Colonic mucosa (tissue), 4 donors: ENCODE measurements at regions not wholly inside any gene's neighbourhood (a gene's known extent, or its start where the extent isn't known, plus 50 kb on each side); places are given as distances from the start of the nearest gene placed in this dataset.

ENCODE experiments used
- DNase-seq: peaks from one replicate; pipeline ENCODE4 v3.0.0-alpha.2; 2020
- H3K27ac ChIP-seq: fragments of 200-600 bp; one replicate; pipeline ENCODE4 v1.8.0; 2021
- H3K27me3 ChIP-seq: fragments of 200-600 bp; one replicate; pipeline ENCODE4 v1.8.0; 2021
- H3K36me3 ChIP-seq: fragments of 200-600 bp; one replicate; pipeline ENCODE4 v1.8.0; 2021
- H3K4me1 ChIP-seq: fragments of 200-600 bp; one replicate; pipeline ENCODE4 v1.8.0; 2021; ENCODE audit warnings: mild to moderate bottlenecking
- H3K4me3 ChIP-seq: fragments of 200-600 bp; one replicate; pipeline ENCODE4 v1.8.0; 2021
- H3K9ac ChIP-seq, 2 donors: one replicate each; pipeline ENCODE4 v1.7.0; 2013; ENCODE audit warnings: control low read depth in 2 of 2, low read depth in 2 of 2, low read length in 2 of 2
- H3K9me3 ChIP-seq: fragments of 200-600 bp; one replicate; pipeline ENCODE4 v1.8.0; 2021
- CTCF ChIP-seq: fragments of 200-600 bp; IDR thresholded peaks from one replicate; pipeline ENCODE4 v1.8.0; 2022; ENCODE audit warnings: antibody characterized with exemption, mild to moderate bottlenecking
- intact Hi-C: fragments of 100-400 bp; cut with DNase I; formaldehyde crosslinking; loops from one replicate; pipeline ENCODE4 v1.14.1; 2022
- donor health status: healthy.
- donor health status: DM: no; HTN: no; CAD: no.
- donor health status: DM: no; HTN: no; CAD: no.

DNA sequence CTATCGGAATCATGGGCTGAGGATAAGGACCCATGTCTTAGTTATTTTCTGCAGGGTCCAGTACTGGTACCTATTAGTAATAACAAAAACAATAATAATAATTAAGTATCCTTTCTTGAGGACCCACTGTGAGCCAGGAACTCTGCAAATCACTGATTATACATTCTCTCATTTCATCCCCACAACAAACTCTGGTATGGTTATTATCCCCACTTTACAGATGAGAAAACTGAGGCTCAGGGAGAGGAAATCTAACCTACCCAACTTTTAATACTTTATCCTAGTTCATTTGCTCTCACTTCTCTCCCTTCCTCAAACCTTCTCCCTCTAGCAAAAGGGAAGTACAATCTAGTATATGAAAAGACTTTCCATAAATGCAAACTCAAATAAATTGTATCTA is 528.4 kb upstream of the PROK2 start:
- peaks cover 4% of the 10 kb centered on the region for H3K4me1 ChIP-seq
- no peaks in the 10 kb centered on the region for H3K36me3 ChIP-seq
- H3K4me3 ChIP-seq = no peak overlapping the region
- no peak for TF ChIP-seq CTCF
- no peaks in the 10 kb centered on the region for H3K27me3 ChIP-seq
- intact Hi-C loops = no loop called here
- no peak overlapping the region for H3K27ac ChIP-seq
- DNase-seq = no peak
- H3K9me3 ChIP-seq = no peaks in the 10 kb centered on the region
- no peak overlapping the region for H3K9ac ChIP-seq

DNA sequence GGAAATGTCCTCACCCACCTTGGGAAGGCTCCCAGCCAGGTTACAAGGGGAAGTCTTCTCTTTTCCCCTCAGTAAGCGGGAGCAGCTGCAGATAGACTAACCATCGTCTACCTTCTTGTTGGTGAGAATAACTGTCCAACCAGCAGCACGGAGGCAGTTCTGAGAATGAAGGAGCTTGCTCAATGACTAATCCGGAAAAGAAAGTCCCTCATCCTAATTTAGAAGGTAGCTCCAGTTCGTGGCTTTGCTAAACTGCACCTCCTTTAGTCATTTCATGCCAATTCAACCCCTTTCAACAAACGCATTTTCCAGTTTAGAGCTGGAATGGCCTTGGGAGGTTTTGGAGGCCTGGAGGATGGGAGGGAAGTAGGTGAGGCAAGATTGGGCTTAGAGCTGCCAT is 527.4 kb upstream of the PROK2 start:
- Histone ChIP-seq H3K36me3 (no peaks in the 10 kb centered on the region), H3K27ac (no peak overlapping the region), H3K27me3 (no peaks in the 10 kb centered on the region), H3K9me3 (no peaks in the 10 kb centered on the region), H3K9ac (no peak overlapping the region), H3K4me3 (no peak overlapping the region), H3K4me1 (peaks cover 4% of the 10 kb centered on the region)
- intact Hi-C loops = no loop called here
- TF ChIP-seq CTCF = no peak
- no peak for DNase-seq

GRCh38 chr3:72311425-72311824 is 526.5 kb upstream of the PROK2 start:
- Histone ChIP-seq H3K9ac (no peak overlapping the region), H3K36me3 (no peaks in the 10 kb centered on the region), H3K4me1 (peaks cover 4% of the 10 kb centered on the region), H3K9me3 (no peaks in the 10 kb centered on the region), H3K4me3 (no peak overlapping the region), H3K27ac (no peak overlapping the region), H3K27me3 (no peaks in the 10 kb centered on the region)
- DNase-seq = no peak
- intact Hi-C loops = no loop called here
- TF ChIP-seq CTCF = no peak

- H3K4me1 ChIP-seq = peaks cover 4% of the 10 kb centered on the region
- H3K9ac ChIP-seq = peak overlapping the region; percentile 1 to 41
- intact Hi-C loops = no loop called here
- H3K27ac ChIP-seq = peak overlapping the region; percentile 47
- no peaks in the 10 kb centered on the region for H3K9me3 ChIP-seq
- peak; percentile 60 for DNase-seq
- no peak for TF ChIP-seq CTCF
- H3K4me3 ChIP-seq = no peak overlapping the region
- no peaks in the 10 kb centered on the region for H3K36me3 ChIP-seq
- no peaks in the 10 kb centered on the region for H3K27me3 ChIP-seq
Measured at GRCh38 chr3:72310419-72311380, 525.8 kb upstream of the PROK2 start.

DNA sequence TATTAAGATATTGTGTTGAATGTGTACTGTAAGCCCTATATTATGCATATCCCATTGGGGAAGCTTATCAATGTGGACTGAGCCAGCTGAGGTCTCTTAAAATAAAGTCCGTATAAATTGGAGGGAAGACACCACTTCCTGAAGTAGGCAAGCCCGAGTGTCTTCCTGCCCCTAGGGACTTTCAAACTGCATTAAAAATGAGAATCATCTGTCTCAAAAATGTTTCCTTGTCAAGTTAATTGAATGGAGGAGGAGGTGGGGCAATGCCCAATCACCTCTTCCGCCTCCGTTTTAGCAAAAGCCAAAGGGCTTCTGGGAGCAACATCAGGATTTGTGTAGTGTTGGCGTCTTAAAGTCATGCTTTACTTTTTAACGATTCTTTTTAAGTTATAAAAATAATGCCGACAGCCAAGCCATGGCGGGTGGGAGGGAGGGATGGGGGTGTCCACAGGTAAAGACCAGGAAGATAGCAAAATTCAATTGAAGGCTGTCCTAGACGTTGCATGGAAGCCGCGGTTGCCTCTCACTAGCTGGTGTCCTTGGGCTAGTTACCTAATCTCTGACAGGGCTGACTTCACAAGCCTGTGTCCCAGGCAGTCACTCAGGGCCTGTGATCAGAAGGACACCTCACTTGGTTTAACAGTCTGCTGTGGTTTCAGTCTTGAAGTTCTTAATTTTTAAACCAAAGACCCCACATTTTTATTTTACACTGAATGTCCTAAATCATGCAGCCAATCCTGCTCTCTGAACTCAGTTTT is 524.9 kb upstream of the PROK2 start:
- Histone ChIP-seq H3K27me3 (no peaks in the 10 kb centered on the region), H3K36me3 (no peaks in the 10 kb centered on the region), H3K4me1 (peaks cover 4% of the 10 kb centered on the region), H3K9me3 (no peaks in the 10 kb centered on the region), H3K4me3 (no peak overlapping the region), H3K27ac (peak overlapping the region; percentile 47), H3K9ac (peak overlapping the region in 1 of 2 donors; percentile 41)
- TF ChIP-seq CTCF = no peak
- no peak for DNase-seq
- intact Hi-C loops = no loop called here
